Activated T-cell treated with anti-CD3 and anti-CD28 coated beads, Interleukin-2, amount 50 U/mL, for 72 hours (primary cell): ENCODE measurements at regions not wholly inside any gene's neighbourhood (a gene's known extent, or its start where the extent isn't known, plus 50 kb on each side); places are given as distances from the start of the nearest gene placed in this dataset.

ENCODE experiments used
- ATAC-seq, 2 donors: fragments of 150-1000 bp; cut with Tn5 transposase; replicated peaks in 1 of 2; 2 replicates each; pipeline ENCODE4 v1.10.0; 2021; ENCODE audit warnings: moderate library complexity in 2 of 2, mild to moderate bottlenecking in 1 of 2
- DNase-seq, 2 donors: peaks; one replicate each; pipeline ENCODE4 v3.0.0; 2021 to 2022; ENCODE audit warnings: mixed read lengths in 1 of 2
- H3K27ac Mint-ChIP-seq: one replicate; pipeline ENCODE4 v1.8.0; 2022; ENCODE audit warnings: mild to moderate bottlenecking, moderate library complexity, mixed read lengths
- H3K27me3 Mint-ChIP-seq: one replicate; pipeline ENCODE4 v1.8.0; 2022; ENCODE audit warnings: low read depth, mixed read lengths
- H3K36me3 Mint-ChIP-seq, 2 donors: one replicate each; pipeline ENCODE4 v1.8.0; 2022; ENCODE audit warnings: mixed read lengths in 2 of 2, mild to moderate bottlenecking in 1 of 2; ENCODE audit not compliant: insufficient read depth in 2 of 2
- H3K4me1 Mint-ChIP-seq: one replicate; pipeline ENCODE4 v1.8.0; 2022; ENCODE audit warnings: low read depth, mixed read lengths
- H3K4me3 Mint-ChIP-seq, 2 donors: one replicate each; pipeline ENCODE4 v1.8.0; 2022; ENCODE audit warnings: mild to moderate bottlenecking in 2 of 2, mixed read lengths in 2 of 2, moderate library complexity in 2 of 2
- H3K9me3 Mint-ChIP-seq, 2 donors: one replicate each; pipeline ENCODE4 v1.8.0; 2022; ENCODE audit warnings: mixed read lengths in 2 of 2

GRCh38 chr20:12593342-12593873 lies 415.4 kb upstream of the SPTLC3 start:
- ATAC-seq (no peak), DNase-seq (no peak)
- Mint-ChIP-seq H3K27me3 (no peaks in the 10 kb centered on the region), H3K4me3 (no peak overlapping the region), H3K36me3 (peaks cover 0 to 2% of the 10 kb centered on the region in 2 donors), H3K9me3 (peaks cover 4 to 10% of the 10 kb centered on the region in 2 donors), H3K4me1 (no peaks in the 10 kb centered on the region), H3K27ac (no peak overlapping the region)

- Mint-ChIP-seq H3K4me1 (no peaks in the 10 kb centered on the region), H3K27me3 (no peaks in the 10 kb centered on the region), H3K4me3 (no peak overlapping the region), H3K9me3 (peaks cover 4 to 10% of the 10 kb centered on the region in 2 donors), H3K36me3 (peaks cover 0 to 2% of the 10 kb centered on the region in 2 donors), H3K27ac (no peak overlapping the region)
- DNase-seq = no peak
- ATAC-seq = no peak
Measured at GRCh38 chr20:12594410-12595088, 414.2 kb upstream of the SPTLC3 start.

DNA sequence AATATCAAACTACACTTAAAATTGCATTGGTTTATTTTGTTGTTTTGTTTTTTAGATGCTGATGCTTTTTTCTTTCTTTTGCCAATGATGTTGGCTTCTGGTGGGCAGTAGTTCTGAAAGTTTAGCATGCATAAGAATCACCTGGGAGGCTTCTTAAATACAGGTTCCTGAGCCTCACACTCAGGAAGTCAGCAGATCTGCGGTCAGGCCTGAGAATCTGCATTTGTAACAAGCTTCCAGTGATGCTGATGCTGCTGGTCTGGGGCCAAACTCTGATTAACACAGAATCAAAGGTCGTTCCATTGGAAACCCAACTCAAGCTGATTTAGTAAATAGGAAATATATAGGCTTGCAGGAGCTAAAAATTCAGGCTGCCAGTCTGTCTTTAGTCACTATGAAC lies 412.9 kb upstream of the SPTLC3 start:
- ATAC-seq (no peak), DNase-seq (no peak)
- Mint-ChIP-seq H3K4me3 (no peak overlapping the region), H3K4me1 (no peaks in the 10 kb centered on the region), H3K36me3 (no peaks in the 10 kb centered on the region), H3K27ac (no peak overlapping the region), H3K27me3 (no peaks in the 10 kb centered on the region), H3K9me3 (peaks cover 2 to 8% of the 10 kb centered on the region in 2 donors)

- no peak overlapping the region for H3K27ac Mint-ChIP-seq
- no peaks in the 10 kb centered on the region for H3K27me3 Mint-ChIP-seq
- no peak for ATAC-seq
- H3K9me3 Mint-ChIP-seq = peaks cover 5 to 8% of the 10 kb centered on the region in 2 donors
- no peaks in the 10 kb centered on the region for H3K36me3 Mint-ChIP-seq
- DNase-seq = no peak
- H3K4me1 Mint-ChIP-seq = no peaks in the 10 kb centered on the region
- H3K4me3 Mint-ChIP-seq = no peak overlapping the region
Measured at GRCh38 chr20:12596863-12597262, 411.9 kb upstream of the SPTLC3 start.

DNA sequence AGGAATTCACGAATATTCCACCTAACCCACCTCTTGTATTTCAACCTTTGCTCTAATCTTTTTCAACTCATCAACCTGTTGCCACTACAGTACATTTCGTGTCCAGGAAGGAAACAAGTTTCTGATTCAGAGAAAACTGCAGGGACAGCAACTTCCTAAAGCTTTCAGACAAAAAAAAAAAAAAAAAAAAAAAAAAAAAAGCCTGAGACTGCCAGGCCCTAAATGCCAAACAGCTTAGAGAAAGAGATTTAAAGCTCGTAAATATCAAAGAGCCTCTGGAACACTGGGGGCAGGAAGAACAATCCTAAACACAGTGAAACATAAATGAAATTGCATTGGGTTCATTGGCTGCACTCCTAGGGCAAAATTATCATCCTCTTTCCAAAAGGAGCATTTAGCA lies 411.2 kb upstream of the SPTLC3 start:
- H3K36me3 Mint-ChIP-seq = no peaks in the 10 kb centered on the region
- ATAC-seq (no peak), DNase-seq (no peak)
- no peaks in the 10 kb centered on the region for H3K4me1 Mint-ChIP-seq
- no peak overlapping the region for H3K4me3 Mint-ChIP-seq
- peaks cover 5 to 8% of the 10 kb centered on the region in 2 donors for H3K9me3 Mint-ChIP-seq
- no peaks in the 10 kb centered on the region for H3K27me3 Mint-ChIP-seq
- H3K27ac Mint-ChIP-seq = no peak overlapping the region

DNA sequence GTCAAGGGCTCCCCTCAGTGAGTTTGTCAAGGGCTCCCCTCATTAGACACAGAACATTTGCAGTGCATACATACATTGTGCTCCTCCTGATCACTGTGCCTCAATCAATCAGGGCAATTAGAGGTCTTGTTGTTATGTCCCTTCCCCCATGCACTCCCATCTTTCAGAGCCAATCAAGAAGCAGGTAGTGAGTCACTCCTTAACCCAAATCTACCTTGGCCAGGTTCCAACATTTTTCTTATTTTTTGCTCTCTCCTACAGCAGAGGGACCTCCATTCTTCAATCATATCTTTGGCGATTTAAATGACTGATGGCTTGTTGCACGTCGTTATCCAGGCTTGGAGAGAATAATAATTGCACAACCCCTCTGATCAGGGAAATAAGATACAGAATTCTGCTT lies 409.9 kb upstream of the SPTLC3 start:
- no peaks in the 10 kb centered on the region for H3K27me3 Mint-ChIP-seq
- H3K4me1 Mint-ChIP-seq = no peaks in the 10 kb centered on the region
- no peak for DNase-seq
- peaks cover 5 to 7% of the 10 kb centered on the region in 2 donors for H3K9me3 Mint-ChIP-seq
- H3K27ac Mint-ChIP-seq = no peak overlapping the region
- H3K4me3 Mint-ChIP-seq = no peak overlapping the region
- ATAC-seq = no peak
- H3K36me3 Mint-ChIP-seq = no peaks in the 10 kb centered on the region

- no peaks in the 10 kb centered on the region for H3K27me3 Mint-ChIP-seq
- H3K9me3 Mint-ChIP-seq = peaks cover 5% of the 10 kb centered on the region in 2 donors
- no peak overlapping the region for H3K4me3 Mint-ChIP-seq
- no peak overlapping the region for H3K27ac Mint-ChIP-seq
- no peak for ATAC-seq
- no peaks in the 10 kb centered on the region for H3K36me3 Mint-ChIP-seq
- no peaks in the 10 kb centered on the region for H3K4me1 Mint-ChIP-seq
- DNase-seq = no peak
Measured at GRCh38 chr20:12599494-12599893, 409.3 kb upstream of the SPTLC3 start.

DNA sequence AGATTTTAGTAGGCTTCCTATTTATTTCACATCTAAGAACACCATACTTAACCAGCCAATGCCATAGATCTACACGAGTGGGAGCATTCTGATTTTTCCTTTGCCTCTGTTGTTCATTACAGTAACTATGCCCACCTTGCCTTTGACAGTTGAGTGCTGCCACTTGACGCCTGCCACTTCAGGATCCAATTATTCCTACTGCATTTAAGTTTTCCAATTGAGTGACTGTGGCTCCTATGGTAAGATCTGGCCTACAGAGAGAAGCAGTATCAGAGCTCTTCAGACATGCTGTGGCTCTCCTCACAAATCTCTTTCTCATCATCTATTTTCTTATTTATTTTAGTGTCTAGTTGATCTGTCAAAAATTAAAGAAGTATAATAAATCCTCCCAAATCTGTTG lies 403.0 kb upstream of the SPTLC3 start:
- peaks cover 3% of the 10 kb centered on the region in 2 donors for H3K9me3 Mint-ChIP-seq
- no peaks in the 10 kb centered on the region for H3K4me1 Mint-ChIP-seq
- H3K36me3 Mint-ChIP-seq = no peaks in the 10 kb centered on the region
- no peak for ATAC-seq
- no peak overlapping the region for H3K4me3 Mint-ChIP-seq
- no peak for DNase-seq
- no peak overlapping the region for H3K27ac Mint-ChIP-seq
- H3K27me3 Mint-ChIP-seq = no peaks in the 10 kb centered on the region

- no peak overlapping the region for H3K27ac Mint-ChIP-seq
- H3K9me3 Mint-ChIP-seq = peaks cover 4 to 5% of the 10 kb centered on the region in 2 donors
- H3K27me3 Mint-ChIP-seq = no peaks in the 10 kb centered on the region
- H3K36me3 Mint-ChIP-seq = peaks cover 0 to 2% of the 10 kb centered on the region in 2 donors
- no peak overlapping the region for H3K4me3 Mint-ChIP-seq
- no peaks in the 10 kb centered on the region for H3K4me1 Mint-ChIP-seq
- no peak for DNase-seq
- no peak for ATAC-seq
Measured at GRCh38 chr20:12610871-12611270, 397.9 kb upstream of the SPTLC3 start.

GRCh38 chr20:12614764-12615163 lies 394.0 kb upstream of the SPTLC3 start:
- no peak for DNase-seq
- ATAC-seq = no peak
- H3K27ac Mint-ChIP-seq = no peak overlapping the region
- H3K9me3 Mint-ChIP-seq = peaks cover 7 to 11% of the 10 kb centered on the region in 2 donors
- no peak overlapping the region for H3K4me3 Mint-ChIP-seq
- H3K27me3 Mint-ChIP-seq = no peaks in the 10 kb centered on the region
- no peaks in the 10 kb centered on the region for H3K4me1 Mint-ChIP-seq
- peaks cover 2 to 3% of the 10 kb centered on the region in 2 donors for H3K36me3 Mint-ChIP-seq

DNA sequence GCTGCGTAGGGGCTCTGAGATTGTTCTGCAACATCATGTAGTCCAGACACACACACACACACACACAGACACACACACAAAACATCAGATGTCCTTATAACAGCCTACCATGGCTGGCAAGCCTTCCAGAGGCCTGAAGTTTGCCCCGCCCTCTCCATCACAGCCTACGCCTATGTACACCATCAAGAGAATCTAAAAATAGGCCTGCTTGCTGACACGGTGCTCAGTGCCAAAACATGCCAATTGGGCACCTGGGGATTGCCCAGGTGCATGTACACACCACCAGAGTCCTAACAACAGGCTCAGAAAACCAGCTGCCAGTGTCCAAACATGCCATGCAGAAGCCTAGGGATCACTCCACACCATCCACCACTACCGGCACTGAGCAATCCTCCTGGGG lies 391.7 kb upstream of the SPTLC3 start:
- Mint-ChIP-seq H3K4me3 (no peak overlapping the region), H3K36me3 (peaks cover 2 to 4% of the 10 kb centered on the region in 2 donors), H3K27me3 (no peaks in the 10 kb centered on the region), H3K4me1 (no peaks in the 10 kb centered on the region), H3K9me3 (peaks cover 8 to 10% of the 10 kb centered on the region in 2 donors), H3K27ac (no peak overlapping the region)
- DNase-seq = no peak
- ATAC-seq = no peak

DNA sequence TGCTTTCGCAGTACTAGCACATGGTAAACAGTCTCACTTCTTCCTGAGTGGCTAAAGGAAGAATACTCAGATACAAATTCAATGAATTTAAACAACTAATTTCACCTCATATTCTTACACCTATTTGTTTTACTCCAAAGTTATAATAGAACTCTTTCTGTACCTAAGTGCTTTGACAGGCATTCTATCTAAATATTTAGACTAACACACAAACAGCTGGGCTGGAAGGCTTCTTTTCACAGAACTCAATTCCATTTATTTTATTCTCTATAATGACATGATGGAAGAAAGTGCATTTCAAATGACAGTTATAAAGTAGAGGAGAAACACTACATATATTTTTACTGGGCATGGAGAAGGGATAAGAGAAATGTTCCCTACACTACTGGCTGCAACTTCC lies 384.9 kb upstream of the SPTLC3 start:
- Mint-ChIP-seq H3K9me3 (peaks cover 0 to 12% of the 10 kb centered on the region in 2 donors), H3K4me3 (no peak overlapping the region), H3K4me1 (no peaks in the 10 kb centered on the region), H3K27me3 (no peaks in the 10 kb centered on the region), H3K27ac (no peak overlapping the region), H3K36me3 (peaks cover 0 to 1% of the 10 kb centered on the region in 2 donors)
- no peak for ATAC-seq
- no peak for DNase-seq

DNA sequence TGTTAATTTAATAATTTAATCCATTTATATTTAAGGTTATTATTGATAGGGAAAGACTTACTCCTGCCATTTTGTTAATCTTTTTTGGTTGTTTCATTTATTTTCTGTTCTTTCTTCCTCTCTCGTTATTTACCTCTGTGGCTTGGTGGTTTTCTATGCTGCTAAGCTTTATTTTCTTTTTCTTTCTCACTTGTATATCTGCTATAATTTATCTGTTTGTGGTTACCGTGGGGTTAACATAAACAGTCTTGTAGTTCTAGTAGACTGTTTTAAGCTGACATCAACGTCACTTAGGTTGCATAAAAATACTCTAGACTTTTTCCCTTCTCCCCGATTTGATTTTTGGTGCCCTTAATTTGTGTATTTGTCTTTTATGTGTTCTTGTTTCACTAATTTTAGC lies 381.3 kb upstream of the SPTLC3 start:
- DNase-seq = no peak
- Mint-ChIP-seq H3K9me3 (peaks cover 0 to 8% of the 10 kb centered on the region in 2 donors), H3K4me3 (no peak overlapping the region), H3K27me3 (no peaks in the 10 kb centered on the region), H3K4me1 (no peaks in the 10 kb centered on the region), H3K36me3 (no peaks in the 10 kb centered on the region), H3K27ac (no peak overlapping the region)
- ATAC-seq = no peak
